ENCODE measurements at regions not wholly inside any gene's neighbourhood (a gene's known extent, or its start where the extent isn't known, plus 50 kb on each side); places are given as distances from the start of the nearest gene placed in this dataset.

DNA sequence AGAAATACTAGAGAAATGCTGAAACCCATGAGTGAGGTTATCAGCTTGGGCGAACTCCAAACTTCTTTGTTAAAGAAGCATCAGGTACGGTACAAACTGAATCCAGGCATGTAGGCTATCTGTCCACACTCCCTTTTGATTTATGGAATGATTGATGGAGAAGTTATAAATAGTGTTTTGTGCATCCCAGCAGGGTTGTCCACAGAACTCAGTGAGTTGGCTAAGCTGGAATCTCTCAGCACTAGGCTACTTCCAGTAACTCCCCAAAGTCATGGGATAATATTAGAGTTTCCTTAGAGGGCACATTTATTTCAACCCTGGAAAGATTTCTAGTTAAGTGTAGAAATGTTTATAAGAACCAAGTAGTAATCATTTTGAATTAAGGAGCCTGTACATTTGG is 186.2 kb upstream of the CRBN start (continued):
- TF ChIP-seq ZNF146 (CRISPR knock-in tag; IDR thresholded peaks at IDR 0.05; ENCODE audit: unreplicated experiment) (no peak), SMARCB1 (IDR thresholded peaks at IDR 0.05; ENCODE audit: insufficient read length, low read depth) (no peak), MCM7 (IDR thresholded peaks at IDR 0.05) (no peak), ADNP (tag; IDR thresholded peaks at IDR 0.05) (no peak), FOXM1 (IDR thresholded peaks at IDR 0.05; ENCODE audit: low read depth) (no peak), FOXM1 (CRISPR knock-in tag; IDR thresholded peaks at IDR 0.05; ENCODE audit: low read depth) (no peak), NCOA6 (IDR thresholded peaks at IDR 0.05) (no peak)
- TF ChIP-seq, protein P1, sequence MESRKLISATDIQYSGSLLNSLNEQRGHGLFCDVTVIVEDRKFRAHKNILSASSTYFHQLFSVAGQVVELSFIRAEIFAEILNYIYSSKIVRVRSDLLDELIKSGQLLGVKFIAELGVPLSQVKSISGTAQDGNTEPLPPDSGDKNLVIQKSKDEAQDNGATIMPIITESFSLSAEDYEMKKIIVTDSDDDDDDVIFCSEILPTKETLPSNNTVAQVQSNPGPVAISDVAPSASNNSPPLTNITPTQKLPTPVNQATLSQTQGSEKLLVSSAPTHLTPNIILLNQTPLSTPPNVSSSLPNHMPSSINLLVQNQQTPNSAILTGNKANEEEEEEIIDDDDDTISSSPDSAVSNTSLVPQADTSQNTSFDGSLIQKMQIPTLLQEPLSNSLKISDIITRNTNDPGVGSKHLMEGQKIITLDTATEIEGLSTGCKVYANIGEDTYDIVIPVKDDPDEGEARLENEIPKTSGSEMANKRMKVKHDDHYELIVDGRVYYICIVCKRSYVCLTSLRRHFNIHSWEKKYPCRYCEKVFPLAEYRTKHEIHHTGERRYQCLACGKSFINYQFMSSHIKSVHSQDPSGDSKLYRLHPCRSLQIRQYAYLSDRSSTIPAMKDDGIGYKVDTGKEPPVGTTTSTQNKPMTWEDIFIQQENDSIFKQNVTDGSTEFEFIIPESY (CRISPR knock-in tag; IDR thresholded peaks at IDR 0.05), result no peak

DNA sequence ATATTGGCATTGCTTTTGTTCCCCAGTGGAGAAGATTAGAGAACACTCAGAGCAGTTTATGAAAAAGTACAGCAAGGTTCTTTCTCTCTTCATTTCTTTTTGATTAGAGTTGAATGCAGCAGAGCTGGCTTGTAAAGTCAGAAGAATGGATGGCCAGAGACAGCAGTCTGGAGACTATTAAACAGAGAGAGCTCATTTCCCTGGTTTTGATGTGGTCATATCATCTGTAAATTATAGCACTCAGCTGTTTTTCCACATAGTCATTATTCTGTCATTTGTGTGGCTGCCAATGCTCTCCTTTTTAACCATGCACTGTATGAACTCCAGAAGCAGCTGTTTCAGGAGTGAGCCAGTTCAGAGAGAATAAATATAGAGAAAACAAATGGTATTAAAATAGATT is 177.4 kb upstream of the CRBN start:
- in situ Hi-C loops (cut with MboI), result no loop called here
- H3K9me3 ChIP-seq (replicated peaks; ENCODE audit: control insufficient read depth, insufficient read depth, low read depth, low read length), result peaks cover 8% of the 10 kb centered on the region; the same call in 1 of the 2 replicates
- no peaks in the 10 kb centered on the region for H3K36me3 ChIP-seq (ENCODE audit: control insufficient read depth, insufficient read depth, low read length)
- H3K9ac ChIP-seq (ENCODE audit: insufficient read depth in 1 of 2, low read depth in 2 of 2, low read length in 2 of 2), result no peak overlapping the region
- ChIA-PET POLR2A (no interaction called here), CTCF (ENCODE audit: low intra/inter-chr PET ratio) (no interaction called here)
- no peak for DNase-seq (ENCODE audit: extremely low read depth in 1 of 4, low spot score in 3 of 4)
- H3K4me1 ChIP-seq (replicated peaks in 1 of 2; ENCODE audit: control insufficient read depth in 2 of 2, insufficient read depth in 2 of 2, low read length in 2 of 2), result no peaks in the 10 kb centered on the region
- H4K20me1 ChIP-seq (replicated peaks; ENCODE audit: control insufficient read depth, insufficient read depth, low read length), result no peaks in the 10 kb centered on the region
- no peak overlapping the region for H3K27ac ChIP-seq (ENCODE audit: extremely low read depth, low read depth, low read length)
- no peaks in the 10 kb centered on the region for H3K27me3 ChIP-seq (ENCODE audit: control insufficient read depth in 2 of 2, insufficient read depth in 2 of 2, low read length in 2 of 2)
- BruUV-seq (replicated peaks), result no TSS peak
- FAIRE-seq, result no peak
- no peak for TF ChIP-seq EGR1 (conservative IDR thresholded peaks at IDR 0.05)
- no peak for TF ChIP-seq ZNF644 (tag; IDR thresholded peaks at IDR 0.05; ENCODE audit: low read depth)
- intact Hi-C loops (cut with micrococcal nuclease), result no loop called here
- H3K4me2 ChIP-seq (ENCODE audit: insufficient read depth, low read length), result no peak overlapping the region
- H3K4me3 ChIP-seq, result no peak overlapping the region
- no peaks in the 10 kb centered on the region for H3K9me1 ChIP-seq (ENCODE audit: control insufficient read depth, insufficient read depth, low read length)
- ATAC-seq, result no peak
- H2AFZ ChIP-seq (ENCODE audit: low read depth, low read length), result no peak overlapping the region
- no peaks in the 10 kb centered on the region for H3K79me2 ChIP-seq (ENCODE audit: control insufficient read depth, insufficient read depth, low read length)

All from K562 (cell line).